ENCODE measurements at regions not wholly inside any gene's neighbourhood (a gene's known extent, or its start where the extent isn't known, plus 50 kb on each side); places are given as distances from the start of the nearest gene placed in this dataset.

DNA sequence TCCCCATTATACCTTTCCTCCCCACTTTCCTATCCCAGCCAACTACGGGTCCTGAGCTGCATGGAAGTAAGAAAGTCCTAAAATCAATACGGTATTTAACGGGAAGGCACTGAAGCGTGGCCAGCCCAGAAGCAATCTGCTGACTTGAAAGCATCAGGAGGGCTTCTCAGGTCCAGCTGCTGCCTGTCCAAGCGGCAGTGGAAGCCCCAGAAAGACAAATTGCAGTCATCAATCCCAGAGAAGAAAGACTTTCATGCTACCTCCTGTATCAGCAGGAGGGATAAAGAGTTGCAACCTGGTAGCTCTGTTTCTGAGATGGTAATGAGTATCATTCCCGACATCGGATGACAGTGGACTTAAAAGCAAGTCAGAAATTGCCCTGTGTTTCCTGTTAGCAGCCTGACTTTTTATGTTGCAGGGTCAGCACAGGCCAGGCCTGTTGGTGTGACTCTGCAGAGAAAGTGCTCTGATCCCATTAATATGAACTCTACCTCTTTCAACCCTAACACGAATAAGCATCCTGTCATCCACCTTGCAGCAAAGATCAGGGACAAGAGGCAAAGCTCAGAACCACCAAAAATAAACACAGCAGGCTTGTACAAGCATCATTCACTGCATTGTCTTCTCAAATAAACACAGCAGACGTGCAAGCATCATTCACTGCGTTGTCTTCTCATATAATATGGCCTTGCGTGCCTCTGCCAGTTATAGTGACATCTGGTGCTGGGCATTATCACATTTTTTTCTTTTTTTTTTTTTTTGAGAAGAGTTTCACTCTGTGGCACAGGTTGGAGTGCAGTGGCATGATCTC is 358.6 kb upstream of the CDH11 start:
- no peak for DNase-seq

DNA sequence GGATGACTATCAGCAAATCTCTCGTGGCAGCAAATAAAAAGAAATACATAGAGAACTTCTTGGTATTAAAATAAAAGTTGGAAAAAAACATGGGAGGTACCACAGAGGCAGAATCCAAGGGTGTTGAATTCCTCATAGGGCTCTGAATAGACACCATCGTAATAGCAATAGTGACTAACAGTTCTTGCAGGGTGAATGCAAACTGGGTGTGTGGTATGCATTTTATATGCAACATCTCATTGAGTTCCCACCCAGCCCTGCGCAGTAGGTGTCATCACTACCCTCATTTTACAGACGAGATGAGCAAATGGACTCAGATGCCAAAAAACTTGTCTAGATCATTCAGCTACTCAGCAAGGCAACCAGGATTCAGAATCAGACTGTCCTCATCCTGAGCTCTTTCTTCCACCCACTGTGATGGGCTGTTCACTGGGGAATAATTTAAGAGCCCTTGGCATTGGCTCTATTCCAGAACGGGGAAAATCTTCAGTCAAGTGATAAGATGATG is 354.6 kb upstream of the CDH11 start:
- DNase-seq, result no peak

DNA sequence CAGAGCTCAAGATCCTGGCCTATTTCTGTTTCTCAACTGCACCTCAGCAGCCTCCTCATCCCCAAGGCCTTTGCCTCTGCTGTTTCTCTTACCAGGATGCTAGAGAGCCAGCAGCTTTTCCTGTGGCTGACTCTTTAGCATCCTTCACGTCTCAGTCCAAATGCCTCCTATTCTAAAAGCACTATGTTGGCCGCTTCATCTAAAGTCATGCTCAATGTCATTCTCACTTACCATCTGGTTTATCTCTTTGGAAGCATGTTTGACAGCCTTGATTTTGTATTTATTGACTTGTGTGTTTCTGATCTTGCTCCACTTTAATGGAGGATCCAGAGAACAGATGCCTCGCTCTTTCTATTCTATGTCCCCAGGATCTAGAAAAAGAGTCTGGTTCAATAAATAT is 351.8 kb upstream of the CDH11 start:
- DNase-seq, result no peak

DNA sequence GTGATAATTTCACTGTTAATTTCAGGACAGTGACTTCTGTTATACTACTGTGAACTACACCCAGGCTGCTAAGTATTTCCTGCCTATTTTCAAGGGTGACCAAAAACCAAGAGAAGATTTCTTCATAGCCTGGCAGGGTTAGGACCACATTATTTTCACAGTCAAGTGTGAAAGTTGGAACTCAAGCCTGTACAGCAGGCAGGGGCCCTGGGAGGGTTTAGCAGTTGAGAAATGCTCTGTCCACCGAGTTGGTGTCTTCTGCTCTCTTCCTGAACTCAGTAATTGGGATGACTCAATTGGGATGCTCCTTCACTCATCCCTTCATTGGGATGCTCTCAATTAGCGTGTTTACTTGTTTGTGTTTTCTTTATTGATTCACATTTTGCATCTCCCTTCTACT is 347.3 kb upstream of the CDH11 start:
- DNase-seq, result no peak

DNA sequence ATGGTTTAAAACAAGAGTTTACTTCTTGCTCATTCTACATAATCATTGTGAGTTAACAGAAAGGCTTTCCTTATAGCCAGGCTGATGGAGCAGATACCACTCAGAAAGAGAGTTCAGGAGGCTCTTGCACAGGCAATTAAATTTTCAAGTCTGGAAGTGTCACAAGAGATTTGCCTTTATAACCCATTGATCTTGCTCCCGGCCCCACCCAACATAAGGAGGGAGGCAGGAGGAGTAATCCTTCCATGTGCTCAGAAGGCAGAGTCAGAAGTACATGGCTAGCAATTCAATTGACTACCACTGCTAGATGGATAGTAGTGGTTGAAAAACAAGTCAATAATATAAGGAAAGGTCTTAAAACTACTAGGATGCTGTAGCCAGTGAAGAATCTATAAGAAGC is 346.3 kb upstream of the CDH11 start:
- DNase-seq, result no peak

DNA sequence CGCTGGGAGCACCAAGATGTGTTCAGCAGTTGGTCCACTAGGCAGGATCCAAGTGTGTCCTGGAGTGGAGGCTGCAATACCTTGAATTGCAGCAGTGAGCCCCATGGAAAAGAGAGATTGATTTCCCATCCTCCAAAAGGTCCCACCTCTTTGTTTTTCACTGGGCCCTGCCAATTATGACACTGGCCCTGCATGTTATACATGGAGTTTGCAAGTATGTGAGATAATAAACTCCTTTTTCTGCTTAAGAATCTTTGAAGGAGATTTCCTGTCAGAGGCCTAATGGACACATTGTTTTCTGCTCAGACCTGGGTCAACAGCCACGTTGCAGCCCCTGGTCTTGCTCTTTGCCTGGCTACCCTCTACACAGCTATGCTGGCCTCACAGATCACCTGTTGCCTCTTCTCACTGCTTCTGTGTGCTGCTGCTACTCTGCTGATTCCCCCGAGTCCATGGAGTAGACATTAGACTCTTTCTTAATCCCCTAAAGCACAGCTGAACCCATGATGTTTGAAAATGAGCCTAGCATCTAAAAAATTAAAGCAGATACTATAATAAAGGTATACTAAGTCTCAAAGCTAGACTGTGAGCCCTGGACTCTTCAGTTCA is 341.9 kb upstream of the CDH11 start:
- DNase-seq, result no peak

DNA sequence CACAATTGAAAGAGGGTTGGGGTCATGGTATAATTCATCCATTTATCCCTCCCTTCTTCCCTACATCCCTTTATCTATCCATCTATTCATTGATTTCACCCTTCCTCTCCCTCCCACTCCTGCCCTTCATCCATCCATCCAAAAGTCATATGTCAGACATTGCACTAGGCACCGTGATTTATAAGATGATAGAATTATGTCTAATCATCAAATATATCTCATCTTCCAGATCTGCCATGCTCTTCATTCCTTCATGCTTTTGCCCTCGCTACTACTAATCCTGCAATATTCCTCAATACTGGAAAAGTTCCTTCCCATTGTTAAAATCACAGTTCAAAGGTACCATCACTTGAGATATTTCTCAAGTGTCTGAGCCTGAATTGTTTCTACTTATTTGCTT is 335.2 kb upstream of the CDH11 start:
- DNase-seq, result no peak

DNA sequence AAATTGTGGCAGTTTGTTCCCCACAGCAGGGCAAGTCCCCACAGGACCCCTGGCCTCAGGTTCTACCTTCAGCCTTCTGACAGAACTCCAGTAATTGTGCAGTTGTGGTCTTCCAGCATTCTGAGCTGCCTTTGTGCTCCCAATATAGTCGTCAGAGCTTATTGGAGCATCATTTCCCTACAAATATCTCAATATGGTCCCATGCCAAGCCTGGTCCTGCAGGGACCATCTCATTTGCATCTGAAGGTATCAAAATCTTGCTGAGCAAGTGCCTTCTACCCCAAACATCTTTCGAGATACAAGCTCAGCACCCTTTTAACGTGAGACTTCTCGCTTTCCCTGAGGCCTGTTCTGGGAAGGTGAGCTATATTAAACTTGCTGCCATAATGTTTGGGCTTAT is 333.9 kb upstream of the CDH11 start:
- DNase-seq, result no peak

DNA sequence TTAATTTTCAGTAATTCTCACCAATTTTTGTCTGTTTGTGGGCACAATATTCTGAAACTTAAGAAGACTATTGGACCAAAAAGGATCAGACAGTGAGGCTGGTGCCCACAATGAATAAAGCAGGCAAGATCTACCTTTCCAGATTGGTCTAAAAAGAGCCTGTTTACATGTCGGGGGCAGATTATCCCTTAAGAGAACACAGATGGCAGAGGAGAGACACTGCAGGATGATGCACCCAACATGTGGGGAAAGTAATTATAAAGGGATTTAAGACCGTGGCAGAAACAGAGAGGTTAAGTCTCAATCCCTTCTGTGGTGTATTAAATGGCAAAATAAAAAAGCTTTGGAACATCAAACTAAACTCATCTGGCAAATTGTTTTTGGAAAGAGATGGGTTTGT is 331.8 kb upstream of the CDH11 start:
- no peak for DNase-seq

DNA sequence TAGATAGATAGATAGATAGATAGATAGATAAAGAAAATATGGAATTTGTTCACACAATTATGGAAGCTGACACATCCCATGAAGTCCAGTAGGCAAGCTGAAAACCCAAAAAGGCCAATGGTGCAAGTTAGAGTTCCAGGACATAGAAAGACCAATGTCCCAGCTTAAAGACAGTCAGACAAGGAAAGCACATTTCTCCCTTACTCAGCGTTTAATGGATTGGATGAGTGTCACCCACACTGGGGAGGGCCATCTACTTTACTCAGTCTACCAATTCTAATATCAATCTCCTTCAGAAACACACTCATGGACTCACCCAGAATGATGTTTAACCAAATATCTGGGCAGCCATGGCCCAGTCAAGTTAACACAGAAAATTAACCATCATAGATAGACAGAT is 327.7 kb upstream of the CDH11 start:
- no peak for DNase-seq

DNA sequence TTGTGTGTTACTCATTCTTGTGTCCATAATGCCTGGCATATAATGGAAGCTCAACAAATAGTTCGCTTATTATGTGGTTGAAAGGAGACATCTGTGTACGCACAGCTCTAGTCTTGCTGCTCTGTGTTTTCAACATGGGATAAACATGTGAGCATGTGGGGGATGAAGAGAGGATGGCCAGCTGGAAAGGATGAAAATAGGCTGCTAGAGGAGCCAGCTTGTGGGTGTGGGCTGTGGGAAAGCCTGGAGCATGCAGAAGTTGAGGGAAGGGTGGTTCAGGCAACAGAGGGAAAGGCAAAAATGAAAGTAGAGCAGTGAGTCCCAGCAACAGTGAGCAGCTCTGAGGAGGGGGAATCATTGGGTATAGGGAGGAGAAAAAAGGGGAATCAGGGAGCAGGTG is 324.6 kb upstream of the CDH11 start:
- DNase-seq, result no peak

DNA sequence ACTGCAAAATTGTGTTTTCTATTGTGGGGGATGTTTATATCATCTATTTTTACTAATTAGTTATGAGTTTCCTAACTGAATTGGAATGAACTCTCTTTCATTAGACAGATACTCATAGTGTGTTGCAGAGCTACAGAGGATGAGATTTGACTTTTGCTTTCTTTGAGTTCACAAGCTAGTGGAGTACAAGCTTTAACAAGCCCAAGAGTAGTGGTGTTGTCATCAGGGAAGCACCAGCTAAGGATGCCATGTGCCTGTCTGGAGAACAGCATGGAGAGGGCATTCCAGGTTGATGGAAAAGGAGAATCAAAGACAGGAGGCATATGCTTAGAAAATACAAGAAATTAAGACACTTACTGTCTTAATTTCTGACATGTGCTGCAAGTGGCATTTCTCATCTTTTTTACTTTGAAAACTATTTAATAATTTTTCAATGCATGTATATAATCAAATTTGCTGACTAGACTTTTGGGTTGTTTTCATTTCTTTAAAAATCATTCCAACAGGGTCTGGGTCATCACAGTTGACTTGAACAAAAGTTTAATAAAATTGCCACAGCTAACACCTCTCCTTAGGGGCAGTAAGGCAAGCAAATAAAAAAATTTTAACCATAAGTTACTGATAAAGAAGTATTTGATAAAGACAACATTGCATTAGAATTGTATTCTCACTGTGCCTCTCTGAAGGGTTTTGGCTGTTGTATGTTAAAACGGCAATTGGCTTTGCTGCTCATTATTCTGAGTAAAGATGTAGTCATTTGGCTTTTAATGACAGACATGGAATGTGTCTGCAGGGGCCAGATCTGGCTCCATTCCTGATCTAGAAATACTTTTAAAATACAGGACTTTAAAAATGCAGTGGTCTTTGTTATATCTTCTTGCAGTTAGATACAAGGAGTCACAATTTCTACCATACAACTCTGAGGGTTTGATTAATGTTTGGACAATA is 323.7 kb upstream of the CDH11 start:
- no peak for DNase-seq

DNA sequence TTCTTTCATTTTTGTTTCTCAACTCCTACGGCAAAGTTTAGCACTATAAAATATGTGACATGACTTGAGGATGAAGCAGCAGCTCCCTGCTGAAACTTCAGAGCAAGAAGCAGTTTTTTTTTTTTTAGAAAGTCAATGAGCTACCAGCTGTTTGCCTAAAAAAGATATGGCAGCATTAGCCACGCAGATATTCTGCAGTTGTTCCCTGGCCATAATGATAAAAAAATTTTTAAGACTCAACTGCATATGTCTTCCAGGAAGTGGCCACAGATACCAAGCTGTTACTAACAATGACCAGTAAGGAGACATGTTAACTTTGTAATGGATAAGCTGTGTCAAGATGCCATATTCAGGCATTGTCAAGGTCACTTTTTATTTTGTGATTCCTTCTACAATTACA is 319.6 kb upstream of the CDH11 start:
- DNase-seq, result no peak

DNA sequence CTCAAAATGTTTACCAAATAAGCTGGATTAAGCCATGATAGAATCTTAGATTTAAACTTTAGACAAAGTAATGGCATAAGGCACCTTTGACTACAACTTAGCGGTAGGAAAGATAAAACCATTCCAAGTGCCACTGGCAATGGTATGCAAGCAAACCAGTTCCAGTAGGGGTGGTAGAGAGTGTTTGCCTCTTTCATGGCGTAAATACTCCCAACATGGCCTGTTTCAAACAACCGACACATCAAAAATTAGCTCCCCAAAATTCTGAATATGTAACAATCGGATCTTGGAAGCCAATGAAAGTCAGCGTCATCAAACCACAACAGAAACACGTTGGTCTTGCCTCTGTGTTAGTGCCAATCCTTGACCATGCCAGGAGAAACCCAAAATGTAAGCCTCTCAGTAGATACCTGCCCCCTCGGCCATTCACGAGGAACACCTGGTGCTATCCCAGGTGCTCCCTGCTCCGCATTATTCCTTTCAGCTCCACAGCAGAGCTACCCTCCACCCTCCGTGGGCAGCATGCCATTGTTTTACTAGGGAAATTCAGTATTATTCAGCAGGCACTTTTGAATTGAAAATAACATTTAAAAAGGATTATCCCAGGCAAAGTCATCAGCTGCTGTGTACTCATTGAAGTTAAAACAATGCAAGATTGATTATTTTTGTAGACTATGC is 307.8 kb upstream of the CDH11 start:
- no peak for DNase-seq

DNA sequence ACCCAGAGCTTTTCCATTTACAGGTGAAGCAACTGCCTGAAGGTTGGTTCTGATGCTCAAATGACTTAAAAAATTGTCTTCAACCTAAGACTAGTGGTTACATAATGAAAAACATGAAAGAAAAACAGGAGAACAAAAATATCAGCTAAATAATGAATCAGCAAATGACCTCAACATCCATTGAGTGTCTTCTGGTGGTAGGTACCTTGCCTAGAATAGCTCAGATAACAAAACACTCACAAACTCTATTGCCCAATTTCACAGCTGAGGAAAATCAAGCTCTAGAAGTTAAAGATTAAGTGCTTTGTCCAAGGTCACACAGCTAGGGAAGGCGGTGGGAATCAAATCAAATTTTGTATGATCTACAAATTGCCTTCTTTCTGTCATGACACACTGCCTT is 304.6 kb upstream of the CDH11 start:
- no peak for DNase-seq

DNA sequence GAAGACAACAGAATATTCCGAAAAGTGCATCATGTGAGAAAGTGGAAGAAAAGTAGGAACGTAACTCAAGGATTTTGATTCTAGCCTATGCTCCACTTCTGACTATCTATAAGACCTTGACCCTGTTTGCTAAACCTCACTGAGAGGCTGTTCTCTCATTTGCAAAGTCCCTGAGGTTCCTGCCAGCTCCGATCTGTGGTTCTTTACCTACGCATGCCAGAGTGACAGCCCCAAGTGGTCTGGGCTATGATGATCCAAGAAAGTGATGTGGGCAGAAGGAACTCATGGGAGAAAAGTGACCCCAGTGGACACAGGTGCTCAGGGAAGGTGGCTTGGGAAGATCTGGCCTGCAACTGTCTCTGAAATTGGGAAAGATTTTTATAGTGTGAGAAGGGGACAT is 301.1 kb upstream of the CDH11 start:
- no peak for DNase-seq

DNA sequence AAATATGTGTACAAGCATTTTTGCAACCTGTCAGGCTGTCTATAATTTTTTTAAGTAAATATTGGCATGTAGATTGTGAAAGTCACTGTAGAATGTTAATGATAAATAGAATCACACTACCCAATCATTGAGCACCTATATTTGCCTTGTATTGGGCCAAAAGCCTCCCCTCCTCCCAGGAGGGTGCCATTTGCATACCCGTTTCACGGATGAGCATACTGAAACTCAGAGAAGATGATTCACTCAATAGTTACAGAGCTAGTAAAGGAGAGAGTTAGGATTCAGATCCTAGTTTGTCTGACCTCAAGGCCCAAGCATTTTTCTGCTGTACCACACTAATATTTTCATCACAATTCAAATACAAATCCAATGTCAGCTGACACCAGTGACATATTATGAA is 299.7 kb upstream of the CDH11 start:
- DNase-seq, result no peak

DNA sequence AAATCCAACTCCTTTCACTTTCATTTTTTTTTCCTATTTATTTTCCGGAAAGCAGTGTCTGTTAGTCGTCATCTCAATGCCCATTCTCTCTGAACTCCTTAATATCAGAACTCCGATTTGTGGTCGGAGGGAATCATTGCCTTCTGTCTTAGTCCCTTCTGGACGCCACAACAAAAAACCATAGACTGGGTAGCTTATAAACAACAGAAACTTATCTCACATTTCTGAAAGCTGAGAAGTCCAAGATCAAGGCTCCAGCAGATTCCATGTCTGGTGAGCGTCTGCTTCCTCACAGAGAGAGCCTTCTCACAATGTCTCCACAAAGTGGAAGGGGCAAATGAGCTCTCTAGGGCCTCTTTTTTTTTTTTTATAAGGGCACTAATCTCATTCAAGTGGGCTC is 296.6 kb upstream of the CDH11 start:
- no peak for DNase-seq

DNA sequence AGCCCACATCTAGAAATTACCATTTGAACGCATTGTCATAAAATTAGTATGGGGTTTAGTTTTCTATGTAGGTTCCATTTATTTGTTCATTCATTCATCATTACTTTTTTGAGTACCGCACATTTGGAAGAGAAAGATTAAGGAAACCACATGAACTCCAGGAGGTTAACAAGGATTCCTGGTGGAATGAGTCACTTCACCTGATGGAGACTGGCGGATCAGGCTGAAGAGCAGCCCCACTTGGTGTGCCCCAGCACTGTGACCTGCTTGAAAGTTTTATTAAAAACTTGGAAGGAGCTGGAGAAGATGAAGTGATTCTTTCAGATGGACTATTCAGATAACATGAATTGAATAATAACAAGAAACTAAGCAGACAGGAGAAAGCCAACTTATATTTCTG is 293.6 kb upstream of the CDH11 start:
- no peak for DNase-seq

DNA sequence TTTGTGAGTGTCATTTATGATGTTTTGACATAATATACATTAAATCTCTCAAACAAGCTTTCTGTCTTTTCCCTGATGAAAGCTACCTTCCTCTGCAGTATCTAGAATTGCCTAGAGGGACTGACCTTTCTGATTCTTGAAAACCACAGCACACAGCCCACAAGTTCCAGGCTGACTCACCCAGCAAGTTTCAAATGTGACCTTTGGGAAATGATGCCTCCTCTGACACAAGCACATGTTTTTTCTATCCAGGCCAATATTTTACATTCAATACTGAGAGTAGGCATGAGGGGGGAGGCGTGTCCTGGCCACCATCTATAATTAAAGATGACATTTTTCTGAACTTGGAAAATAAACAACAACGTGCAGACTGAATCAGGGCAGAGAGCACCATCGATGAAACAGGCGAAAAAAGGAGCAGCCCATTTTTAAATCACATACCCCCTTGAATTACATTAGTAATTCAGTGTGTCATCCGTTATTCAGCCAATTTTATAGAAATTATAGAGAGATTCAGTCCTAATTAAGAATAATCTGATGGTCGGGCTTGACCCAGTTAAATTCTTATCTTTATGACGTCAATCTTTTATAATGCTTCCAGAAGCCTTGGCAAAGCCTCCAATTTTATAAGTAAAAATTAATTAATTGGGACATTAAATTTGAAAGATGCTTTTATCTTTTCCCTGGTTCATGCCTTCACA is 292.6 kb upstream of the CDH11 start:
- no peak for DNase-seq

DNA sequence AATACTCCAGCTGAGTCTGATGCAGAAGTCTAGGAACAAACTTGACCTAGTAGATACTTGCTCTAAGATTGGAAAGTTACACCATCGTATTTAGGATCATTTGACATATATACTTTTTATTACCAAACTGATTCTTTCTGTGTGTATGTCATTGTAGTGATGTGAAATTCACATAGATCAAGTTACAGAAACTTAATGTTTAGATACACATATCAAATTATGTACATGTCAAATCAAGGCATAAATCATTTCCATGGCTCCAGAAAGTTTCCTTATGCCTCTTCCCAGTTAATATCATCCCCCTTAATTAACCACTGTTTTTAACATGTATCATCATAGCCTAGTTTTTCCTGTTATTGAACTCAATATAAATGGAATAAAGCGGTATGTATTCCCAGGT is 292.0 kb upstream of the CDH11 start:
- DNase-seq, result no peak

DNA sequence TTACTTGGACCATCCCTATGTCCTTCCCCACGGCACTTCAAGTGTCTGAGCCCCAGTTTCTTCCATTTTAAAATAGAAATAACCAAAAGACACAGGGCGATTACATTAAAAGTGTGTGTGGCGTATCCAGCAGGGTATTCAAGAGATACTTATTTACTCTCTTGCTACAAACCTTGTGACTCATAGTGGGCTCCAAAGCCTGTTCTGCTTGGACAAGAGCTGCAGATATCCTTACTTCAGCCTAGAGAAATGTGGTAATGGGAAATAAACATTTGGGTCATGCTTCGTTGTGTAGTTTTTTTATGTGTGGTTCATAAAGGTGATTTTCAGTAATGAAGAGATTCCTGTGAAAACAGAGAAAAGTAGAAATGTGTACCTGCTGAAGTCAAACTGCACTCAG is 288.9 kb upstream of the CDH11 start:
- DNase-seq, result no peak
